HG02763 (cell line): ENCODE measurements at regions not wholly inside any gene's neighbourhood (a gene's known extent, or its start where the extent isn't known, plus 50 kb on each side); places are given as distances from the start of the nearest gene placed in this dataset.
"Not testable (repeated sequence)": the region's sequence is repeated elsewhere in the genome, so short reads cannot be mapped to it uniquely, and the experiment has no call there.

Source experiments
- ATAC-seq: cut with Tn5 transposase; IDR thresholded peaks from one replicate; pipeline ENCODE4 v1.9.1; 2021; ENCODE audit warnings: mild to moderate bottlenecking, moderate library complexity; ENCODE audit not compliant: unreplicated experiment

GRCh38 chr1:243074224-243074623 is 180.9 kb downstream of the CEP170 start:
- ATAC-seq = not testable (repeated sequence)

- ATAC-seq = not testable (repeated sequence)
These were observed 188.0 kb downstream of the CEP170 start for GRCh38 chr1:243067056-243067455.

- ATAC-seq = not testable (repeated sequence)
These were observed 193.1 kb downstream of the CEP170 start for GRCh38 chr1:243061965-243062364.

GRCh38 chr1:243055510-243055909 is 199.6 kb downstream of the CEP170 start:
- not testable (repeated sequence) for ATAC-seq

GRCh38 chr1:243055091-243055490 is 200.0 kb downstream of the CEP170 start:
- ATAC-seq = not testable (repeated sequence)

GRCh38 chr1:243054681-243055080 is 200.4 kb downstream of the CEP170 start:
- ATAC-seq = not testable (repeated sequence)

GRCh38 chr1:243053048-243053447 is 202.0 kb downstream of the CEP170 start:
- not testable (repeated sequence) for ATAC-seq

GRCh38 chr1:243050613-243051012 is 204.5 kb downstream of the CEP170 start:
- ATAC-seq = not testable (repeated sequence)

GRCh38 chr1:243049716-243050115 is 205.4 kb downstream of the CEP170 start:
- not testable (repeated sequence) for ATAC-seq

- ATAC-seq = not testable (repeated sequence)
These were observed 233.7 kb downstream of the CEP170 start for GRCh38 chr1:243021365-243021764.

GRCh38 chr1:243019030-243019635 is 235.9 kb downstream of the CEP170 start:
- not testable (repeated sequence) for ATAC-seq

- ATAC-seq = not testable (repeated sequence)
These were observed 244.4 kb downstream of the CEP170 start for GRCh38 chr1:243010719-243011118.

GRCh38 chr1:243001003-243001402 is 254.1 kb downstream of the CEP170 start:
- ATAC-seq = not testable (repeated sequence)

GRCh38 chr1:242992776-242993175 is 262.3 kb downstream of the CEP170 start:
- not testable (repeated sequence) for ATAC-seq

GRCh38 chr1:242985096-242985495 is 270.0 kb downstream of the CEP170 start:
- ATAC-seq = not testable (repeated sequence)

GRCh38 chr1:242973341-242973740 is 281.7 kb downstream of the CEP170 start:
- ATAC-seq = not testable (repeated sequence)

GRCh38 chr1:242966892-242967291 is 288.2 kb downstream of the CEP170 start:
- ATAC-seq = no peak

GRCh38 chr1:242959397-242959796 is 295.7 kb downstream of the CEP170 start:
- ATAC-seq = not testable (repeated sequence)

- not testable (repeated sequence) for ATAC-seq
These were observed 300.1 kb downstream of the CEP170 start for GRCh38 chr1:242954945-242955344.

- ATAC-seq = no peak
These were observed 308.9 kb downstream of the CEP170 start for GRCh38 chr1:242946206-242946605.

- not testable (repeated sequence) for ATAC-seq
These were observed 318.4 kb downstream of the CEP170 start for GRCh38 chr1:242936725-242937124.

- ATAC-seq = not testable (repeated sequence)
These were observed 330.4 kb downstream of the CEP170 start for GRCh38 chr1:242924717-242925116.

GRCh38 chr1:242923603-242924002 is 331.5 kb downstream of the CEP170 start:
- ATAC-seq = not testable (repeated sequence)
